Sigmoid colon (tissue), 4 donors: ENCODE measurements at regions not wholly inside any gene's neighbourhood (a gene's known extent, or its start where the extent isn't known, plus 50 kb on each side); places are given as distances from the start of the nearest gene placed in this dataset.

ENCODE experiments used
- EP300 ChIP-seq, 4 donors: sonication (generic); formaldehyde crosslinking; IDR thresholded peaks; one replicate each; pipeline ENCODE4 v1.6.1; 2017; ENCODE audit warnings: antibody characterized with exemption in 4 of 4
- POLR2A ChIP-seq, 2 donors: fragments of 450-650 bp; IDR thresholded peaks; one replicate each; pipeline ENCODE4 v1.6.1; 2016; ENCODE audit warnings: antibody characterized with exemption in 2 of 2, mild to moderate bottlenecking in 2 of 2, moderate library complexity in 2 of 2
- TF ChIP-seq, protein P1 (sequence below), 4 experiments: fragments of 450-650 bp in 3 of 4; fragments of 200-600 bp in 1 of 4; IDR thresholded peaks; one replicate each; pipeline ENCODE4 v1.5.1; 2016 to 2019; ENCODE audit warnings: antibody characterized with exemption in 4 of 4, mild to moderate bottlenecking in 3 of 4, moderate library complexity in 2 of 4

DNA sequence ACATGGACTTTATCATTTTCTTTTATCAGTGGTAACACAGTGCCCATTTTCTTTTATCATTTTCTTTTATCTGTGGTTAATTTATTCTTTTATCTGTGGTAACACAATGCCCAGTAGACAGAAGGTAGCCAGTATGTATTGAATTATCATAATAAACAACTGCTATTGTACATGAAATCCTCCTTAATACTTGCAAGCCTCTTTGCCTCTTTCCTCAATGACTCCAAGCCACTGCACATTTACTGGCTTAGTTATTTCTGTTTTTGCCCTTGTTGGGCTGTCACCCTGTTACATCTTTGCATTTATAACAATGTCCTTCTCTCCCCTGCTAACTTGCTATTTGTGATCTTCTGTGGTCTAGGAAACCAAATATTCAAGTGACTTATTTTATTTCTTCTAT lies 345.0 kb downstream of the ATP23 start:
- TF ChIP-seq EP300 (IDR thresholded peaks at IDR 0.05): no peak
- TF ChIP-seq, protein P1, sequence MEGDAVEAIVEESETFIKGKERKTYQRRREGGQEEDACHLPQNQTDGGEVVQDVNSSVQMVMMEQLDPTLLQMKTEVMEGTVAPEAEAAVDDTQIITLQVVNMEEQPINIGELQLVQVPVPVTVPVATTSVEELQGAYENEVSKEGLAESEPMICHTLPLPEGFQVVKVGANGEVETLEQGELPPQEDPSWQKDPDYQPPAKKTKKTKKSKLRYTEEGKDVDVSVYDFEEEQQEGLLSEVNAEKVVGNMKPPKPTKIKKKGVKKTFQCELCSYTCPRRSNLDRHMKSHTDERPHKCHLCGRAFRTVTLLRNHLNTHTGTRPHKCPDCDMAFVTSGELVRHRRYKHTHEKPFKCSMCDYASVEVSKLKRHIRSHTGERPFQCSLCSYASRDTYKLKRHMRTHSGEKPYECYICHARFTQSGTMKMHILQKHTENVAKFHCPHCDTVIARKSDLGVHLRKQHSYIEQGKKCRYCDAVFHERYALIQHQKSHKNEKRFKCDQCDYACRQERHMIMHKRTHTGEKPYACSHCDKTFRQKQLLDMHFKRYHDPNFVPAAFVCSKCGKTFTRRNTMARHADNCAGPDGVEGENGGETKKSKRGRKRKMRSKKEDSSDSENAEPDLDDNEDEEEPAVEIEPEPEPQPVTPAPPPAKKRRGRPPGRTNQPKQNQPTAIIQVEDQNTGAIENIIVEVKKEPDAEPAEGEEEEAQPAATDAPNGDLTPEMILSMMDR (IDR thresholded peaks at IDR 0.05): no peak
- no peak for TF ChIP-seq POLR2A (IDR thresholded peaks at IDR 0.05)
